Esophagus (tissue), 2 donors: ENCODE measurements at regions not wholly inside any gene's neighbourhood (a gene's known extent, or its start where the extent isn't known, plus 50 kb on each side); places are given as distances from the start of the nearest gene placed in this dataset.

ENCODE experiments used
- H3K27ac ChIP-seq, 2 donors: one replicate each; pipeline ENCODE4 v1.5.1; 2013; ENCODE audit warnings: low read depth in 2 of 2, mild to moderate bottlenecking in 2 of 2, inconsistent platforms in 1 of 2, low read length in 1 of 2, moderate library complexity in 1 of 2
- H3K27me3 ChIP-seq, 2 donors: one replicate each; pipeline ENCODE4 v1.6.1; 2013; ENCODE audit warnings: low read length in 2 of 2, control low read depth in 1 of 2, mild to moderate bottlenecking in 1 of 2; ENCODE audit not compliant: insufficient read depth in 2 of 2, control insufficient read depth in 1 of 2
- H3K36me3 ChIP-seq, 2 donors: one replicate each; pipeline ENCODE4 v1.6.1; 2013; ENCODE audit warnings: low read length in 1 of 2; ENCODE audit not compliant: control insufficient read depth in 2 of 2, insufficient read depth in 2 of 2
- H3K4me1 ChIP-seq, 2 donors: one replicate each; pipeline ENCODE4 v1.6.1; 2013; ENCODE audit warnings: low read length in 1 of 2; ENCODE audit not compliant: control insufficient read depth in 2 of 2, insufficient read depth in 2 of 2
- H3K4me3 ChIP-seq, 2 donors: one replicate each; pipeline ENCODE4 v1.5.1; 2013; ENCODE audit warnings: low read length in 2 of 2, mild to moderate bottlenecking in 2 of 2, low read depth in 1 of 2, moderate library complexity in 1 of 2
- H3K9me3 ChIP-seq, 2 donors: one replicate each; pipeline ENCODE4 v1.6.1; 2013; ENCODE audit warnings: mild to moderate bottlenecking in 2 of 2, low read depth in 1 of 2, low read length in 1 of 2, moderate library complexity in 1 of 2; ENCODE audit not compliant: control insufficient read depth in 2 of 2, insufficient read depth in 1 of 2
- WGBS, 2 donors: extraction: QIAGEN DNeasy Blood & Tissue Kit; methylation state at CpG; one replicate each; pipeline ENCODE4 v1.1.7; 2013; 5-methylcytosine and 5-hydroxymethylcytosine counted together
- donor health status: healthy with polysubstance abuse.
- donor health status: Bipolar disorder and iron deficiency.

DNA sequence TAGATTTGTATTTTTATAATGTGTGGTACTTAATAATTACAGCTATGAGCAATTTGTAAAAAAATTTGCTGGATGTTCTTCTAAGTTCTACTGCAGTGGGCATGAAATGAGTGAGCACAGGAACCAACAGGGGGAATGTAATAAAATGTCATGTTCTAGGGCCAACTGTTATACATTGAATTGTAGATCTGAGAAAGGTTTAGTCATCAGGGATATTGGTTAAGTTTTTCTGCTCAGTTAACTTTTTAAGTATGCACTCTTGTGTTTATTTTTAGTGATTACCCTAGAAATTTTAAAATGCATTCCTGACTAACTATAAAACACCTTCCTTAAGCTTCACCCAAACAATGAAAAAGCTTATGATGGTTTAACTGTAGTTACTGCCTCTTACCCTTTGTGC is 101.8 kb downstream of the CAND1 start:
- no peaks in the 10 kb centered on the region for H3K4me1 ChIP-seq
- H3K4me3 ChIP-seq, result no peak overlapping the region
- H3K36me3 ChIP-seq, result no peaks in the 10 kb centered on the region
- H3K27ac ChIP-seq, result no peak overlapping the region
- no peaks in the 10 kb centered on the region for H3K9me3 ChIP-seq
- no peaks in the 10 kb centered on the region for H3K27me3 ChIP-seq

DNA sequence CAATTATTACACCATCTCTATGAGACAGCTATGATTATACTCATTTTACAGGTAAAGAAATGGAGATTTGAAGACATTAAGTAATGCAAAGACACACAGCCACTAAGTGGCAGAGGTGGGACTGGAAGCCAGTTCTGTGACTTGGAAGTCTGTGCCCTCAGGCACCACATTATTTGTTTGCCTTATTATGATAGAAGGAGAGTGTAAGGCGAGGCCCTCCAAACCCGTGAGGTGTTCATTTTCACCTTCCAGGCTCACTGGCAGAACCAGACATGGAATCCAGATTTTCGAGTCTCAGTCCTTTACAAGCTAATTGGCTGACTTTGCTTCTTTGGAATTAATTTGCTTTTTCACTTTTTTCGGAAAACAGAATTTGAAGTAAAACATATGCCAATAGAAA is 107.9 kb downstream of the CAND1 start:
- Histone ChIP-seq H3K27ac (no peak overlapping the region), H3K27me3 (no peaks in the 10 kb centered on the region), H3K9me3 (no peaks in the 10 kb centered on the region), H3K36me3 (no peaks in the 10 kb centered on the region), H3K4me1 (no peaks in the 10 kb centered on the region), H3K4me3 (no peak overlapping the region)
- WGBS, 2 donors, result 62 to 66% methylated on average over 4 of the region's 4 CpGs

DNA sequence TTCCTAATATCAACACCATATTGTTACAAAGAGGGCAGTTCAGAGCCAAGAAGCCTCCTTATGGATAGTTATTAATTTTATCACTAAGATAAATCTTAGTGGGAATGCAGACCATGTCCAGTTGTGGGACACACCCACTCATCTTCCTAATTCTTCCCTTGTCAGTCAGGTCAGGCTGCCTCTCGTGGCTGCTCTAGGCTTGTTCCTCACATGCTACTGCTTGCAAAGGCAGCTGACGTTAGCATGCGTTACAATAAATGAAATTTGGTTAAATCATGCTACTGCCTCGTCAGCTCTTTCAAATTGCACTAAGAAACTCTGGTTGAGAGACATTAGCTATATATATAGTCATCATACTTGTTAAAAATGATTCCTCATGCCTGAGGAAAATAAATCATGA is 108.4 kb downstream of the CAND1 start:
- WGBS, 2 donors, result 49 to 58% methylated on average over 4 of the region's 4 CpGs
- Histone ChIP-seq H3K27ac (no peak overlapping the region), H3K4me1 (no peaks in the 10 kb centered on the region), H3K36me3 (no peaks in the 10 kb centered on the region), H3K27me3 (no peaks in the 10 kb centered on the region), H3K4me3 (no peak overlapping the region), H3K9me3 (no peaks in the 10 kb centered on the region)

DNA sequence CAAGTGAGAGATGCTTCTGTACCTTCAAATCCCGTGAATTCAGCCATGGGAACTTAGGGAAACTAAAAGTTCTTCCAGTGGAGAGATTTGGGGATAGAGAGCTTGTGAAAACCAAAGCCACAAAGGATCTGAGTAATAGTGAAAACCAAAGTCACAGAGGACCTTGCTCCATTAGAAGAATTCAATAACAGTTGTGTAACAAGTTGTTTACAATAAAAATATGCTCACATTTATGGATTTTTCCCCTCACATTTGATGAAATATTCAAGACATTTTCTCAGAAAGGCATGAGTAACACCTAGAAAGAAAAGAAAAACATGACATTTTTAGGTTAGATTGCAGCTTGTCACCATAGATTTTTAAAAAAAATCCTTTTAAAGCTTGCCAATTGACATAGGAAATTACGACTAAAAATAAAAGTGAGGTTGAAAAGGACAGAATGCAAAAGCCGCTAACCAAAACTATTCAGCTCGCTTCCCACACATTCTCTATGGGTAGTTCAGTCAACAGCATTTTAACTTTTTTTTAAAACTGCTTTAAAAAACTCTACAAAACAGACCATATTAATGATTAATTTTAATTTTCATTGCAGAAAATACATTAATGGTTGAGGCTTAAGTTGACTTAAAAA is 113.2 kb downstream of the CAND1 start:
- H3K27ac ChIP-seq, result no peak overlapping the region

DNA sequence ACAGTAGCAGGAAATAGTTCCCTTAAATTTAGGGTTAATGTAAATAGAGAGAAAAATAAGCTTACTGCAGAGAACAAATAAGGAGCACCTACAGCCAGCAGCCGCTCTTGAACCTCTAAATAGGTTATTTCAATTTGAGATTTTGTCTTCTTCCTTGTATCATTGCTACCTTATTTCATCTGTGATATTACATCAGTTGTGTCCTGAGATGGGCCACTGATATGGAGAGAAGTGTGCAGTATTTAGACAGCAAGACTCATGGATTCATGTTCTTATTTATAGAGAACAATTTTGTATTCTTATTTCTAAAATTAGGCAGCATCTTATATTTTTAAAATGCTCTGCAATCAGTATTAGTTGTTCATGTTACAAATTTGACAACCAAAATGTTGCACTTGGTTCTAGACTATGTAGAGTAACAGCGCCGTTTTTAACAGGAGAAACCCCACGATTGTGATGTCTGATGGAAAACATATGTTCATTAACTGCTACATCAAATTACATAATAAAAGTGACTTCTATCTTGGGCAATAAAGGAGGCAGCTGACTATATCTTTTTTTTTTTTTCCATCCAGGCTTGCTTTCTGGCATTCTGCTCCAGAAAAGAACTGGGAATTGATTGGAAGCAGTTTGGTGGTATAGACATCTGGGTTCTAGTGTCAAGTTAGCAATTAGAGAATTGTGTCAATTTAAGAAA is 117.9 kb downstream of the CAND1 start:
- H3K27me3 ChIP-seq, result no peaks in the 10 kb centered on the region
- H3K36me3 ChIP-seq, result no peaks in the 10 kb centered on the region
- H3K27ac ChIP-seq, result no peak overlapping the region
- no peaks in the 10 kb centered on the region for H3K9me3 ChIP-seq
- 65 to 76% methylated on average over 4 of the region's 4 CpGs for WGBS, 2 donors
- no peaks in the 10 kb centered on the region for H3K4me1 ChIP-seq
- H3K4me3 ChIP-seq, result no peak overlapping the region

More for the DNA sequence above, 113.2 kb downstream of the CAND1 start:
- no peak overlapping the region for H3K4me3 ChIP-seq
- H3K27me3 ChIP-seq, result no peaks in the 10 kb centered on the region
- no peaks in the 10 kb centered on the region for H3K4me1 ChIP-seq
- no peaks in the 10 kb centered on the region for H3K36me3 ChIP-seq
- no peaks in the 10 kb centered on the region for H3K9me3 ChIP-seq
- WGBS, 2 donors, result 67% methylated on average over 4 of the region's 4 CpGs

DNA sequence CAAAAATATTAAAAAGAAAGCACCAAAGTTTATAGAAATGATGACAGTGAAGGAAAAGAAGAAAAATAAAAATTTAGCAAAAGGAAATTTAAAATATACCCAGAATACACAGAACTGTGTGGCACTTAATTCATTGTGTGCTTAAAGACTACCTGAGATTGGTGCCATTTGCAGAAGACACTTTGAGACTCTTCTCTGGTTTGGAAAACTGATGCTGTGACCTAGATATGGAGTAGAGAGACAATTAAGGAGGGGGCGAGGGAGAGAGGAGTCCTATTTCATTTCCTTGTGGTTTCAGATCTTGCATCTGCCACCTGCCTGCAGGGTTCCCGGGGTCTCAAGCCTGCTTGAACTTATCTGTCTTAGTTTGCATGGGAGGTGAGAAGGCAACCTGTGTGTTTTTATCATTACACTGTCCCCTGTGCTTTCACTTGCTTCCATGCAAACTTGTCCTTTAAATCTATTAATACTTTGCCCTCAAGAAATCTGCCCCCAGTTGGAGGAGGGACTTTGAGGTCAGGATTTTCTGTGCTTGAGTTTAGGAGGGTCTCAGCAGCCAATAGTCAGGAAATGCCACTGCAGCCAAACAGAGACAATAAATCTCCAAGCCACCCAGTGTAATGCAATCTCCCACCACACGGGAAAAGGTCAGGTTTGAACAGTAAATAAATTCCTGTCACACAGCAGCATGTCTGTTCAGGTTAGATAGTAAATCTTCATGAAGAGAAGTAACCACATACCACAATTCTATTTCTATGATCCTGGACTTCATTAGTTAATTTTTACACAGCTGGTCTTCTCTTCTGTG is 119.4 kb downstream of the CAND1 start:
- Histone ChIP-seq H3K4me3 (no peak overlapping the region), H3K4me1 (no peaks in the 10 kb centered on the region), H3K27ac (no peak overlapping the region), H3K27me3 (no peaks in the 10 kb centered on the region), H3K9me3 (no peaks in the 10 kb centered on the region), H3K36me3 (no peaks in the 10 kb centered on the region)
- WGBS, 2 donors, result 57 to 59% methylated on average over 3 of the region's 3 CpGs

DNA sequence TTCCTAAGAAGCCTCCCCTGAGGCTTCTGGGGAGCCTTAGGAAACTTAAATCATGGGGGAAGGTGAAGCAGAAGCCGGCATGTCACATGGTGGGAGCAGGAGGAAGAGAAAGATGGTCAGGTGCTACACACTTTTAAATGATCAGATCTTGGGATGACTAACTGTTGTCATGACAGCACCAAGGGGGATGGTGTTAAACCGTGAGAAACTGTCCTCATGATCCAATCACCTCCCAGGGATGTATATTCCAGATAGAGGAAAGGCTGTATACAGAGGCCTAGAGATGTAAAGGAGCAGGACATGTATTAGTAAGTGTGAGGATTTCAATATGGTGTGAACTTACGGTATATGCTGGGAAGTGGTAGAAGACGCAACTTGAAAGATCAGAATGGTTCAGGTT is 121.1 kb downstream of the CAND1 start:
- H3K4me3 ChIP-seq, result no peak overlapping the region
- no peaks in the 10 kb centered on the region for H3K4me1 ChIP-seq
- no peak overlapping the region for H3K27ac ChIP-seq
- H3K9me3 ChIP-seq, result no peaks in the 10 kb centered on the region
- no peaks in the 10 kb centered on the region for H3K27me3 ChIP-seq
- WGBS, 2 donors, result 77 to 91% methylated on average over 4 of the region's 4 CpGs
- H3K36me3 ChIP-seq, result no peaks in the 10 kb centered on the region

DNA sequence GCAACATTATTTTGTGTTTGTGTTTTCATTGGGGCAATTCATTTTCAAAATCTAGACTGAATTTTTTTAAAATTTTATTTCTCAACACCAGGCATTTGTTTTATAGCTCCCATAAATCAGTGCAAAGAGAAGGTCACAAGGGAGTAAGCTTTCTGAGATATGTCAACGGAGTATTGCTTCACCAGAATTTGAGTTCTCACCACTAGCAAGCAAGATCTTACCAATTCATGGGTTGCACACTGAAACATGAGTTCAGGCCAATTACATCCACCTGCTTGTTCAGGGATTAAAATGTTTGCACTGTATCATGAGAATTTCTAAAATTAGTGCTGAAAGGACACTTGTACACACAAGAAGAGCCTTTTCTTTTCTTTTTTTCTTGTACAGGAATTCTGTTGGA is 121.9 kb downstream of the CAND1 start:
- Histone ChIP-seq H3K4me3 (no peak overlapping the region), H3K27me3 (no peaks in the 10 kb centered on the region), H3K27ac (no peak overlapping the region), H3K9me3 (no peaks in the 10 kb centered on the region), H3K36me3 (no peaks in the 10 kb centered on the region), H3K4me1 (no peaks in the 10 kb centered on the region)
- 79 to 87% methylated on average over 1 of the region's 1 CpG for WGBS, 2 donors

DNA sequence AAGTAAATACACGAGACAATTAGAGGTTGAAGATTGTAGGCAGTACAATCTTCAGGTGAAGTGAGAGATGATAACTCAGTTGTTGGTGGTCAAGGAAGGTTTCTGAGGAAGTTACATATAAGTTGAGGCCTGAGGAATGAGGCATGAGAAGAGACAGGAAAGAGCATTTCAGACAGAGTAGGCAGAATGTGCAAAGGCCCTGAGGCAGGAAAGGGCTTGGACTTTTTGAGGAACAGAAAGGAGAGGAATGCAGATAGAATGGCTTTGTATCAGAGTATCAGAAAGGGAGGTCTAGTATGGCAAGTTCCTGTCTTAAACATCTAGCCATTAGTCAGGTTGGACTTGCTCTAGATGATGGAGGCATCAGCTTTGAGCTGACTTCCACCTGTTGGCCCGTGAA is 122.5 kb downstream of the CAND1 start:
- WGBS, 2 donors, result 92 to 98% methylated on average over 2 of the region's 2 CpGs
- no peaks in the 10 kb centered on the region for H3K36me3 ChIP-seq

More for the DNA sequence above, 122.5 kb downstream of the CAND1 start:
- no peaks in the 10 kb centered on the region for H3K27me3 ChIP-seq
- no peaks in the 10 kb centered on the region for H3K4me1 ChIP-seq
- H3K27ac ChIP-seq, result no peak overlapping the region
- H3K9me3 ChIP-seq, result no peaks in the 10 kb centered on the region
- no peak overlapping the region for H3K4me3 ChIP-seq
